Heart left ventricle (tissue), 16 donors: ENCODE measurements at regions not wholly inside any gene's neighbourhood (a gene's known extent, or its start where the extent isn't known, plus 50 kb on each side); places are given as distances from the start of the nearest gene placed in this dataset.

ENCODE experiments used
- ATAC-seq, 4 donors: fragments of 200-7000 bp; cut with Tn5 transposase; one replicate each; pipeline ENCODE4 v1.9.1; 2020 to 2022; ENCODE audit warnings: moderate library complexity in 4 of 4, mild to moderate bottlenecking in 3 of 4, moderate number of reproducible peaks in 1 of 4
- DNase-seq, 5 donors: peaks; one replicate each; pipeline ENCODE4 v3.0.0-alpha.2; 2020
- H3K27ac ChIP-seq, 12 donors: fragments of 200-600 bp; sonication (generic) in 4 of 12; one replicate each; pipeline versions ENCODE4 v1.5.0 to v1.8.0; 2016 to 2022; ENCODE audit warnings: mild to moderate bottlenecking in 2 of 12
- H3K27me3 ChIP-seq, 9 donors: fragments of 200-600 bp; sonication (generic) in 2 of 9; one replicate each; pipeline versions ENCODE4 v1.5.1 to v1.8.0; 2016 to 2022; ENCODE audit warnings: mild to moderate bottlenecking in 3 of 9
- H3K36me3 ChIP-seq, 9 donors: fragments of 200-600 bp; sonication (generic) in 2 of 9; one replicate each; pipeline versions ENCODE4 v1.5.0 to v1.8.0; 2018 to 2022; ENCODE audit warnings: mild to moderate bottlenecking in 2 of 9
- H3K4me1 ChIP-seq, 12 donors: fragments of 200-600 bp; sonication (generic) in 4 of 12; one replicate each; pipeline versions ENCODE4 v1.5.0 to v1.8.0; 2016 to 2022; ENCODE audit warnings: mild to moderate bottlenecking in 3 of 12
- H3K4me3 ChIP-seq, 12 donors: fragments of 200-600 bp; sonication (generic) in 4 of 12; one replicate each; pipeline versions ENCODE4 v1.5.0 to v1.8.0; 2017 to 2022; ENCODE audit warnings: mild to moderate bottlenecking in 9 of 12, moderate library complexity in 4 of 12
- H3K9me3 ChIP-seq, 12 donors: fragments of 200-600 bp; sonication (generic) in 4 of 12; one replicate each; pipeline versions ENCODE4 v1.5.0 to v1.8.0; 2016 to 2022; ENCODE audit warnings: mild to moderate bottlenecking in 1 of 12
- CTCF ChIP-seq, 12 donors: fragments of 200-600 bp; sonication (generic) in 4 of 12; IDR thresholded peaks; one replicate each; pipeline versions ENCODE4 v1.5.0 to v1.8.0; 2018 to 2022; ENCODE audit warnings: antibody characterized with exemption in 12 of 12, mild to moderate bottlenecking in 5 of 12
- POLR2A ChIP-seq, 2 donors: fragments of 450-650 bp; IDR thresholded peaks; one replicate each; pipeline ENCODE4 v1.6.1; 2017; ENCODE audit warnings: antibody characterized with exemption in 2 of 2, mild to moderate bottlenecking in 2 of 2, moderate library complexity in 2 of 2
- WGBS, 4 donors: extraction: QIAGEN DNeasy Blood & Tissue Kit in 2 of 4; methylation state at CpG; one replicate each; pipeline versions ENCODE4 v1.1.5 to v1.1.7; 2013 to 2018; 5-methylcytosine and 5-hydroxymethylcytosine counted together
- intact Hi-C, 10 donors: fragments of 100-400 bp; cut with DNase I; formaldehyde crosslinking; loops; one replicate each; pipeline versions ENCODE4 v1.11.1 to v1.14.2; 2022
- donor health status: ischemic (EF 13 %, LVEDD 7.1; RV severe dilation, severe dysfunction).
- donor health status: healthy with polysubstance abuse.
- donor health status: DM: no; HTN: yes; CAD: no.
- donor health status: DM: no; HTN: no; CAD: no.
- donor health status: ischemic (EF 25% LVEDD 6.9; RV normal size, moderate dysfunction).
- donor health status: ischemic (EF 25% LVEDD 5.7; RV mildly dilated, moderate dysfunction).
- donor health status: healthy.
- donor health status: DM: yes; HTN: yes; CAD: no.
- donor health status: ischemic (EF 35%, LVEDD 5.7; RV mildly dilated, moderate dysfunction).
- donor health status: nonischemic (EF 11% LVEDD 7.7; RV severe dilation, severe dysfunction).
- donor health status: DM: yes; HTN: yes; CAD: no.
- donor health status: PGD.
- donor health status: ischemic (EF 29% LVEDD 5.4; RV normal size, mild dysfunction).
- donor health status: nonischemic (EF 23%, LVEDD 6.1; RV moderate dilation, normal function).

GRCh38 chr9:89795538-89796195, 190.9 kb downstream of the GADD45G start:
- no peak for DNase-seq
- Histone ChIP-seq H3K27me3 (no peaks in the 10 kb centered on the region), H3K9me3 (no peaks in the 10 kb centered on the region), H3K4me3 (no peak overlapping the region), H3K27ac (no peak overlapping the region), H3K4me1 (no peaks in the 10 kb centered on the region), H3K36me3 (no peaks in the 10 kb centered on the region)
- intact Hi-C loops = loop anchor here in 1 of 10 donors (10.0 kb wide), 1 partner anchor 61 kb away; no protein-coding TSS in a partner anchor
- no peak for TF ChIP-seq CTCF (IDR thresholded peaks at IDR 0.05)
- no peak for TF ChIP-seq POLR2A (IDR thresholded peaks at IDR 0.05)
- WGBS, 4 donors = 81 to 91% (median 88%) methylated on average over 10 of the region's 10 CpGs
- ATAC-seq = no peak

- 77 to 90% (median 87%) methylated on average over 5 to 6 of the region's 6 CpGs for WGBS, 4 donors
- DNase-seq (no peak), ATAC-seq (no peak)
- H3K4me1 ChIP-seq = peaks cover 0 to 4% (median 0%) of the 10 kb centered on the region in 12 donors
- H3K4me3 ChIP-seq = no peak overlapping the region
- intact Hi-C loops = loop anchor here in 1 of 10 donors (10.0 kb wide), 1 partner anchor 62 kb away; no protein-coding TSS in a partner anchor
- H3K27me3 ChIP-seq = no peaks in the 10 kb centered on the region
- no peaks in the 10 kb centered on the region for H3K9me3 ChIP-seq
- no peaks in the 10 kb centered on the region for H3K36me3 ChIP-seq
- TF ChIP-seq POLR2A (IDR thresholded peaks at IDR 0.05) (no peak), CTCF (IDR thresholded peaks at IDR 0.05) (no peak)
- H3K27ac ChIP-seq = no peak overlapping the region
These were observed 191.8 kb downstream of the GADD45G start for GRCh38 chr9:89796606-89797005.

- Histone ChIP-seq H3K4me3 (no peak overlapping the region), H3K27ac (no peak overlapping the region), H3K4me1 (peaks cover 0 to 8% (median under 1%) of the 10 kb centered on the region in 12 donors), H3K9me3 (no peaks in the 10 kb centered on the region), H3K36me3 (no peaks in the 10 kb centered on the region), H3K27me3 (no peaks in the 10 kb centered on the region)
- TF ChIP-seq POLR2A (IDR thresholded peaks at IDR 0.05) (no peak), CTCF (IDR thresholded peaks at IDR 0.05) (no peak)
- ATAC-seq (no peak), DNase-seq (no peak)
- intact Hi-C loops = loop anchor here in 1 of 10 donors (10.0 kb wide), 1 partner anchor 62 kb away; no protein-coding TSS in a partner anchor
- 92 to 97% (median 95%) methylated on average over 11 of the region's 11 CpGs for WGBS, 4 donors
These were observed 192.4 kb downstream of the GADD45G start for GRCh38 chr9:89797255-89797654.

- WGBS, 4 donors = 81 to 88% (median 84%) methylated on average over 8 of the region's 8 CpGs
- Histone ChIP-seq H3K9me3 (no peaks in the 10 kb centered on the region), H3K27me3 (no peaks in the 10 kb centered on the region), H3K36me3 (no peaks in the 10 kb centered on the region), H3K4me1 (peaks cover 0 to 15% (median 6%) of the 10 kb centered on the region in 12 donors), H3K4me3 (no peak overlapping the region), H3K27ac (no peak overlapping the region)
- TF ChIP-seq CTCF (IDR thresholded peaks at IDR 0.05) (no peak), POLR2A (IDR thresholded peaks at IDR 0.05) (no peak)
- DNase-seq (no peak), ATAC-seq (no peak)
- intact Hi-C loops = loop anchor here in 1 of 10 donors (10.0 kb wide), 1 partner anchor 63 kb away; no protein-coding TSS in a partner anchor
These were observed 193.2 kb downstream of the GADD45G start for GRCh38 chr9:89797937-89798455.
